ENCODE measurements at regions not wholly inside any gene's neighbourhood (a gene's known extent, or its start where the extent isn't known, plus 50 kb on each side); places are given as distances from the start of the nearest gene placed in this dataset.

DNA sequence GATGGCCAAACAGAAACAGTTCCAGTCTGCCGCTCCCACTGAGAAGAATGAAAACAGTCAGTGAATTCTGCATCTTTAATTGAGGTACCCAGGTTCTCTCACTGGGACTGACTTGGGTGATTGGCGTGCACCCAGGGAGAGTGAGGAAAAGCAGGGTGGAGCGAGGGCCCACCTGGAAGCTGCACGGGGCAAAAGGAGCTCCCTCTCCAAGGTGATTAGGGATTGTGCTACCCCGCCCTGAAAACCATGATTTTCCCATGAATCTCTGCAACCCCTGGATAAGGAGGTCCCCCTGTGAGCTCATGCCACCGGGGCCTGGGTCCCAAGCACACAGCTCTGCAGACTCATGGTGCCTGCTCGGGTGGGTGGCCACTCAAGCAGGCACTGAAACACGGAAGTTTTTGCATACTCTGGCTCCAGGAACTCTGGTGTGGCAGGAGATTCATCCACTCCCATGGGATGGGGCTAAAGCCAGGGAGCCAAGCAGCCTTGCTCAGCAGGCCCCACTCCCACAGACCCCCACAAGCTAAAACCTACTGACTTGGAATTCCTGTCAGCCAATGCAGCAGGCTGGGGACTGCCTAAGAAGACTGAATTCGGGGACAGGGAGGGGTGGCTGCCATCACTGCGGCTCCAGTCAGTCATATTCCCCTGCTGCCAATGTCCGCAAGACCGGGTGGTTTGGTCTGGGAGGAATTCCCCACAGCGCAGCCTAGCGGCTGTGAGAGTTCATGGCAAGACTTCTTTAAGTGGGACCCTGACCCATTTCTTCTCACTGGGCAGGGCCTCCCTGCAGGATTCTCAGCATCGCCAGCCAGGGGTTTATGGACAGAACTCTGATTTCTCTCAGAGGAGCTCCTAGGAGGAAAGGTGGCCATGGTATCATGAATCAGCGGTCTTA lies 652.2 kb upstream of the RGMB start:
- H3K9me3 ChIP-seq (ENCODE audit: control insufficient read depth in 4 of 4, insufficient read depth in 3 of 4, low read length in 3 of 4) = no peaks in the 10 kb centered on the region
- ATAC-seq (ENCODE audit: insufficient read depth, low FRiP score) = no peak
- no peak overlapping the region for H3K27ac ChIP-seq (ENCODE audit: low read depth in 1 of 2, low read length in 1 of 2)
- H3K4me3 ChIP-seq = no peak overlapping the region
- no peak for DNase-seq
- no peaks in the 10 kb centered on the region for H3K36me3 ChIP-seq (ENCODE audit: control insufficient read depth in 4 of 4, insufficient read depth in 4 of 4, low read length in 4 of 4)
- TF ChIP-seq, protein P1, sequence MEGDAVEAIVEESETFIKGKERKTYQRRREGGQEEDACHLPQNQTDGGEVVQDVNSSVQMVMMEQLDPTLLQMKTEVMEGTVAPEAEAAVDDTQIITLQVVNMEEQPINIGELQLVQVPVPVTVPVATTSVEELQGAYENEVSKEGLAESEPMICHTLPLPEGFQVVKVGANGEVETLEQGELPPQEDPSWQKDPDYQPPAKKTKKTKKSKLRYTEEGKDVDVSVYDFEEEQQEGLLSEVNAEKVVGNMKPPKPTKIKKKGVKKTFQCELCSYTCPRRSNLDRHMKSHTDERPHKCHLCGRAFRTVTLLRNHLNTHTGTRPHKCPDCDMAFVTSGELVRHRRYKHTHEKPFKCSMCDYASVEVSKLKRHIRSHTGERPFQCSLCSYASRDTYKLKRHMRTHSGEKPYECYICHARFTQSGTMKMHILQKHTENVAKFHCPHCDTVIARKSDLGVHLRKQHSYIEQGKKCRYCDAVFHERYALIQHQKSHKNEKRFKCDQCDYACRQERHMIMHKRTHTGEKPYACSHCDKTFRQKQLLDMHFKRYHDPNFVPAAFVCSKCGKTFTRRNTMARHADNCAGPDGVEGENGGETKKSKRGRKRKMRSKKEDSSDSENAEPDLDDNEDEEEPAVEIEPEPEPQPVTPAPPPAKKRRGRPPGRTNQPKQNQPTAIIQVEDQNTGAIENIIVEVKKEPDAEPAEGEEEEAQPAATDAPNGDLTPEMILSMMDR (IDR thresholded peaks at IDR 0.05; ENCODE audit: control extremely low read depth, extremely low read depth) = no peak
- no peak overlapping the region for H3K9ac ChIP-seq (ENCODE audit: insufficient read depth in 1 of 2, low read length in 2 of 2)
- no peaks in the 10 kb centered on the region for H3K27me3 ChIP-seq (ENCODE audit: control insufficient read depth in 3 of 3, insufficient read depth in 3 of 3, low read length in 2 of 3)
- 91% methylated on average over 16 of the region's 16 CpGs for WGBS, 2 donors
- H3K4me1 ChIP-seq (ENCODE audit: control insufficient read depth in 5 of 5, insufficient read depth in 5 of 5, low read length in 5 of 5) = no peaks in the 10 kb centered on the region

DNA sequence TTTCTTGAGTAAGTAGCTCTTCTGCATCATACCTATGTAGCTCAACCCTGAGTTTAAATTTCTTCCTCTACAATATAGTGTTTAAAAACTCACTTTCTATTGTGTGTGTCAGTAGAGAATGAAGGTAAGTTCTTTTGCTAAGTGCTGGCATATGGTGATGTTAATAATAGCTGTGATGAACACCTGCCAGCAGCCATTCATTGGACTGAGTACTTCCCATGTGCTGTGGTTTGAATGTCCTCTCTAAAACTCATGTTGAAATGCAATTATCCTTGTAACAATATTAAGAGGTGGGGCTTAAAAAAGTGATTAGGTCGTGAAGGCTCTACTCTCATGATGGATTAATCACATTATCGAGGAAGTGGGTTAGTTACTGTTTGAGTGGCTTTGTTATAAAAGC lies 645.2 kb upstream of the RGMB start:
- 73 to 87% methylated on average over 2 of the region's 2 CpGs for WGBS, 2 donors
- DNase-seq (no peak), ATAC-seq (ENCODE audit: insufficient read depth, low FRiP score) (no peak)
- H3K27me3 ChIP-seq (ENCODE audit: control insufficient read depth in 3 of 3, insufficient read depth in 3 of 3, low read length in 2 of 3) = no peaks in the 10 kb centered on the region
- TF ChIP-seq, protein P1 (IDR thresholded peaks at IDR 0.05; ENCODE audit: control extremely low read depth, extremely low read depth) = no peak
- no peak overlapping the region for H3K9ac ChIP-seq (ENCODE audit: insufficient read depth in 1 of 2, low read length in 2 of 2)
- no peaks in the 10 kb centered on the region for H3K36me3 ChIP-seq (ENCODE audit: control insufficient read depth in 4 of 4, insufficient read depth in 4 of 4, low read length in 4 of 4)
- no peaks in the 10 kb centered on the region for H3K4me1 ChIP-seq (ENCODE audit: control insufficient read depth in 5 of 5, insufficient read depth in 5 of 5, low read length in 5 of 5)
- no peak overlapping the region for H3K27ac ChIP-seq (ENCODE audit: low read depth in 1 of 2, low read length in 1 of 2)
- no peak overlapping the region for H3K4me3 ChIP-seq
- H3K9me3 ChIP-seq (ENCODE audit: control insufficient read depth in 4 of 4, insufficient read depth in 3 of 4, low read length in 3 of 4) = no peaks in the 10 kb centered on the region

DNA sequence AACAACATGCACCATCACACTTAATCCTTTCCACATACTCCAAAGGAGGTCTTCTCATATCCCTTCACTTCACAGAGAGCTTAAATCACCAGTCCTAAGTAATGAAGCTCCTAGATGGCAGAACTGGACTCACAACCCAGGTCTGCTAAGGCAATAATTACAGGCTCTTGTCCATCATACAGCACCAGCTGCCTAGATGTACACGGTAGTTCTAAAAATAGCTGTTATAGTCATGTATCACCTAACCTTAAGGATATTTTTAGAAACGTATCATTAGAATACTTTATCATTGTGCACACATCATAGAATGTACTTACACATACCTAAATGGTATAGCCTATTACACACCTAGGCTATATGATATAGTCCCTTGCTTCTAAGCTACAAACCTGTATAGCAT lies 644.6 kb upstream of the RGMB start:
- no peak overlapping the region for H3K27ac ChIP-seq (ENCODE audit: low read depth in 1 of 2, low read length in 1 of 2)
- H3K9ac ChIP-seq (ENCODE audit: insufficient read depth in 1 of 2, low read length in 2 of 2) = no peak overlapping the region
- H3K4me3 ChIP-seq = no peak overlapping the region
- no peaks in the 10 kb centered on the region for H3K36me3 ChIP-seq (ENCODE audit: control insufficient read depth in 4 of 4, insufficient read depth in 4 of 4, low read length in 4 of 4)
- WGBS, 2 donors = 85 to 92% methylated on average over 2 of the region's 2 CpGs
- no peaks in the 10 kb centered on the region for H3K9me3 ChIP-seq (ENCODE audit: control insufficient read depth in 4 of 4, insufficient read depth in 3 of 4, low read length in 3 of 4)
- ATAC-seq (ENCODE audit: insufficient read depth, low FRiP score) (no peak), DNase-seq (no peak)
- TF ChIP-seq, protein P1 (IDR thresholded peaks at IDR 0.05; ENCODE audit: control extremely low read depth, extremely low read depth) = no peak
- no peaks in the 10 kb centered on the region for H3K27me3 ChIP-seq (ENCODE audit: control insufficient read depth in 3 of 3, insufficient read depth in 3 of 3, low read length in 2 of 3)
- no peaks in the 10 kb centered on the region for H3K4me1 ChIP-seq (ENCODE audit: control insufficient read depth in 5 of 5, insufficient read depth in 5 of 5, low read length in 5 of 5)

Data from lung (tissue), 11 donors.